SK-N-SH (cell line): ENCODE measurements at regions not wholly inside any gene's neighbourhood (a gene's known extent, or its start where the extent isn't known, plus 50 kb on each side); places are given as distances from the start of the nearest gene placed in this dataset.

ENCODE experiments used
- CTCF ChIA-PET: fragments of 300-600, 350-600 bp; formaldehyde crosslinking; extraction: SDS; loops from one replicate; lab custom pipeline; 2021; lab: Yijun Ruan, JAX
- POLR2A ChIA-PET: fragments of 350-600 bp; sonication (Branson Sonifier 250); formaldehyde crosslinking; extraction: SDS; loops from one replicate; lab custom pipeline; 2020; ENCODE audit warnings: antibody characterized with exemption, inconsistent platforms; lab: Yijun Ruan, JAX
- DNase-seq: peaks from one replicate; pipeline ENCODE4 v3.0.0; 2012
- H2AFZ ChIP-seq: fragments of 200-600 bp; sonication (generic); 2 replicates; pipeline ENCODE4 v1.8.1; 2016; ENCODE audit warnings: antibody characterized with exemption, mild to moderate bottlenecking, low read depth
- H3F3A ChIP-seq: fragments of 200-600 bp; sonication (generic); replicated peaks from 2 replicates; pipeline ENCODE3; 2016; ENCODE audit warnings: antibody characterized with exemption, mild to moderate bottlenecking; ENCODE audit not compliant: insufficient read depth
- H3K27ac ChIP-seq, 2 experiments: fragments of 200-500 bp in 1 of 2; fragments of 200-600 bp in 1 of 2; sonication (Bioruptor generic) in 1 of 2; sonication (generic), shearing (Covaris generic) in 1 of 2; 2 replicates each; pipeline versions ENCODE4 v1.5.1 to v1.6.1; 2014 to 2016; ENCODE audit warnings: low read depth in 2 of 2, inconsistent platforms in 1 of 2, low read length in 1 of 2, mild to moderate bottlenecking in 1 of 2, mixed read lengths in 1 of 2
- H3K27me3 ChIP-seq: fragments of 200-600 bp; sonication (generic), shearing (Covaris generic); 2 replicates; pipeline ENCODE4 v1.6.1; 2016; ENCODE audit warnings: mixed run types; ENCODE audit not compliant: insufficient read depth
- H3K36me3 ChIP-seq, 2 experiments: fragments of 200-500 bp in 1 of 2; fragments of 200-600 bp in 1 of 2; sonication (Bioruptor generic) in 1 of 2; sonication (generic) in 1 of 2; replicated peaks in 1 of 2; 2 replicates each; pipeline versions ENCODE3 to v1.5.1; 2014 to 2016; ENCODE audit warnings: low read length in 1 of 2, mild to moderate bottlenecking in 1 of 2; ENCODE audit not compliant: insufficient read depth in 2 of 2, control insufficient read depth in 1 of 2
- H3K4me1 ChIP-seq, 2 experiments: fragments of 200-500 bp in 1 of 2; fragments of 200-600 bp in 1 of 2; sonication (Bioruptor generic) in 1 of 2; sonication (generic), shearing (Covaris generic) in 1 of 2; 2 replicates each; pipeline versions ENCODE4 v1.5.1 to v1.6.1; 2014 to 2016; ENCODE audit warnings: low read depth in 1 of 2, low read length in 1 of 2, mixed run types in 1 of 2; ENCODE audit not compliant: insufficient read depth in 2 of 2, control insufficient read depth in 1 of 2
- H3K4me2 ChIP-seq: fragments of 200-600 bp; sonication (generic), shearing (Covaris generic); 2 replicates; pipeline ENCODE4 v1.6.1; 2017; ENCODE audit warnings: mixed run types
- H3K4me3 ChIP-seq, 2 experiments: fragments of 200-500 bp in 1 of 2; fragments of 200-600 bp in 1 of 2; sonication (Bioruptor generic) in 1 of 2; sonication (generic), shearing (Covaris generic) in 1 of 2; 2 replicates each; pipeline versions ENCODE4 v1.5.1 to v1.8.1; 2014 to 2016; ENCODE audit warnings: low read depth in 2 of 2, inconsistent platforms in 1 of 2, low read length in 1 of 2, mild to moderate bottlenecking in 1 of 2, mixed read lengths in 1 of 2, moderate library complexity in 1 of 2
- H3K79me2 ChIP-seq: fragments of 200-600 bp; sonication (generic); 2 replicates; pipeline ENCODE4 v1.8.1; 2017; ENCODE audit warnings: mild to moderate bottlenecking; ENCODE audit not compliant: insufficient read depth
- H3K9ac ChIP-seq: fragments of 200-600 bp; sonication (generic); 2 replicates; pipeline ENCODE4 v1.6.1; 2017; ENCODE audit warnings: mixed run types
- H3K9me2 ChIP-seq: fragments of 200-600 bp; sonication (generic); 2 replicates; pipeline ENCODE4 v1.6.1; 2017; ENCODE audit warnings: mixed run types
- H3K9me3 ChIP-seq: fragments of 200-600 bp; sonication (generic); 2 replicates; pipeline ENCODE4 v1.6.1; 2017; ENCODE audit warnings: mixed run types, mild to moderate bottlenecking, moderate library complexity
- H4K20me1 ChIP-seq: fragments of 200-600 bp; sonication (generic); 2 replicates; pipeline ENCODE4 v1.6.1; 2017; ENCODE audit warnings: mild to moderate bottlenecking, mixed run types; ENCODE audit not compliant: insufficient read depth
- CTCF ChIP-seq: fragments of 200-600 bp; sonication (generic); IDR thresholded peaks from 2 replicates; pipeline ENCODE4 v1.6.1; 2017; ENCODE audit warnings: antibody characterized with exemption, mild to moderate bottlenecking, moderate library complexity
- ELF1 ChIP-seq: IDR thresholded peaks from 2 replicates; pipeline ENCODE4 v1.4.0; 2012
- EP300 ChIP-seq, 2 experiments: IDR thresholded peaks; 2 replicates each; pipeline versions ENCODE4 v1.4.0 to v1.6.1; 2012; ENCODE audit warnings: borderline replicate concordance in 1 of 2, low read depth in 1 of 2, low read length in 1 of 2
- FOXJ3 ChIP-seq: sonication (generic); formaldehyde crosslinking; IDR thresholded peaks from 2 replicates; pipeline ENCODE4 v1.5.1; 2020; ENCODE audit warnings: mild to moderate bottlenecking, missing genetic modification reagents
- FOXM1 ChIP-seq: IDR thresholded peaks from 2 replicates; pipeline ENCODE4 v1.4.0; 2012; ENCODE audit warnings: low read depth, mild to moderate bottlenecking
- IRF3 ChIP-seq: fragments of 150-350 bp; IDR thresholded peaks from 2 replicates; pipeline ENCODE4 v1.6.1; 2016; ENCODE audit warnings: mild to moderate bottlenecking, low read depth, low read length
- JUND ChIP-seq: IDR thresholded peaks from 2 replicates; pipeline ENCODE4 v1.4.0; 2012
- MAX ChIP-seq: IDR thresholded peaks from 2 replicates; pipeline ENCODE4 v1.4.0; 2012; ENCODE audit warnings: low read depth
- NRF1 ChIP-seq: IDR thresholded peaks from 2 replicates; pipeline ENCODE4 v1.6.1; 2012; ENCODE audit warnings: low read depth, mild to moderate bottlenecking, low read length
- RCOR1 ChIP-seq: fragments of 150-350 bp; IDR thresholded peaks from 2 replicates; pipeline ENCODE4 v1.6.1; 2017; ENCODE audit warnings: antibody characterized with exemption, low read length
- RFX5 ChIP-seq: IDR thresholded peaks from 2 replicates; pipeline ENCODE4 v1.6.1; 2012; ENCODE audit warnings: mild to moderate bottlenecking, improper control_type of control experiment, low read length
- RXRA ChIP-seq: IDR thresholded peaks from 2 replicates; pipeline ENCODE4 v1.4.0; 2012; ENCODE audit warnings: low read depth, mild to moderate bottlenecking, borderline replicate concordance
- SIN3A ChIP-seq: IDR thresholded peaks from 2 replicates; pipeline ENCODE4 v1.6.1; 2012; ENCODE audit warnings: low read depth, mild to moderate bottlenecking, low read length, moderate library complexity, borderline replicate concordance
- TAF1 ChIP-seq: IDR thresholded peaks from 2 replicates; pipeline ENCODE4 v1.6.1; 2012; ENCODE audit warnings: low read depth, mild to moderate bottlenecking, low read length, moderate library complexity, borderline replicate concordance
- WGBS: methylation state at CpG from one replicate; pipeline ENCODE4 v1.1.6; 2017; ENCODE audit warnings: low lambda C conversion rate; 5-methylcytosine and 5-hydroxymethylcytosine counted together
- TF ChIP-seq, protein P1 (sequence below): IDR thresholded peaks from 2 replicates; pipeline ENCODE4 v1.4.0; 2012; ENCODE audit warnings: low read depth, borderline replicate concordance
- TF ChIP-seq, protein P2 (sequence below): IDR thresholded peaks from 2 replicates; pipeline ENCODE4 v1.6.1; 2012; ENCODE audit warnings: mild to moderate bottlenecking, low read depth, low read length, moderate library complexity

GRCh38 chr14:96690713-96691383 is 106.3 kb upstream of the VRK1 start:
- Histone ChIP-seq H3K27ac (no peak overlapping the region), H3K9me2 (no peaks in the 10 kb centered on the region), H2AFZ (no peak overlapping the region), H3K9me3 (no peaks in the 10 kb centered on the region), H3K4me2 (no peak overlapping the region), H3K4me3 (no peak overlapping the region), H3K36me3 (no peaks in the 10 kb centered on the region), H3F3A (no peaks in the 10 kb centered on the region), H3K9ac (no peak overlapping the region), H4K20me1 (no peaks in the 10 kb centered on the region), H3K79me2 (no peaks in the 10 kb centered on the region), H3K27me3 (no peaks in the 10 kb centered on the region), H3K4me1 (no peaks in the 10 kb centered on the region)
- TF ChIP-seq, protein P1, sequence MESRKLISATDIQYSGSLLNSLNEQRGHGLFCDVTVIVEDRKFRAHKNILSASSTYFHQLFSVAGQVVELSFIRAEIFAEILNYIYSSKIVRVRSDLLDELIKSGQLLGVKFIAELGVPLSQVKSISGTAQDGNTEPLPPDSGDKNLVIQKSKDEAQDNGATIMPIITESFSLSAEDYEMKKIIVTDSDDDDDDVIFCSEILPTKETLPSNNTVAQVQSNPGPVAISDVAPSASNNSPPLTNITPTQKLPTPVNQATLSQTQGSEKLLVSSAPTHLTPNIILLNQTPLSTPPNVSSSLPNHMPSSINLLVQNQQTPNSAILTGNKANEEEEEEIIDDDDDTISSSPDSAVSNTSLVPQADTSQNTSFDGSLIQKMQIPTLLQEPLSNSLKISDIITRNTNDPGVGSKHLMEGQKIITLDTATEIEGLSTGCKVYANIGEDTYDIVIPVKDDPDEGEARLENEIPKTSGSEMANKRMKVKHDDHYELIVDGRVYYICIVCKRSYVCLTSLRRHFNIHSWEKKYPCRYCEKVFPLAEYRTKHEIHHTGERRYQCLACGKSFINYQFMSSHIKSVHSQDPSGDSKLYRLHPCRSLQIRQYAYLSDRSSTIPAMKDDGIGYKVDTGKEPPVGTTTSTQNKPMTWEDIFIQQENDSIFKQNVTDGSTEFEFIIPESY, result no peak
- TF ChIP-seq EP300 (IDR thresholded peaks at IDR 0.05; ENCODE audit: borderline replicate concordance in 1 of 2, low read depth in 1 of 2, low read length in 1 of 2) (no peak), CTCF (no peak), TAF1 (no peak), IRF3 (no peak), SIN3A (no peak), RFX5 (no peak), ELF1 (no peak), FOXM1 (no peak), JUND (no peak), RXRA (no peak), FOXJ3 (CRISPR knock-in tag) (no peak), MAX (no peak), NRF1 (no peak), RCOR1 (no peak)
- TF ChIP-seq, protein P2, sequence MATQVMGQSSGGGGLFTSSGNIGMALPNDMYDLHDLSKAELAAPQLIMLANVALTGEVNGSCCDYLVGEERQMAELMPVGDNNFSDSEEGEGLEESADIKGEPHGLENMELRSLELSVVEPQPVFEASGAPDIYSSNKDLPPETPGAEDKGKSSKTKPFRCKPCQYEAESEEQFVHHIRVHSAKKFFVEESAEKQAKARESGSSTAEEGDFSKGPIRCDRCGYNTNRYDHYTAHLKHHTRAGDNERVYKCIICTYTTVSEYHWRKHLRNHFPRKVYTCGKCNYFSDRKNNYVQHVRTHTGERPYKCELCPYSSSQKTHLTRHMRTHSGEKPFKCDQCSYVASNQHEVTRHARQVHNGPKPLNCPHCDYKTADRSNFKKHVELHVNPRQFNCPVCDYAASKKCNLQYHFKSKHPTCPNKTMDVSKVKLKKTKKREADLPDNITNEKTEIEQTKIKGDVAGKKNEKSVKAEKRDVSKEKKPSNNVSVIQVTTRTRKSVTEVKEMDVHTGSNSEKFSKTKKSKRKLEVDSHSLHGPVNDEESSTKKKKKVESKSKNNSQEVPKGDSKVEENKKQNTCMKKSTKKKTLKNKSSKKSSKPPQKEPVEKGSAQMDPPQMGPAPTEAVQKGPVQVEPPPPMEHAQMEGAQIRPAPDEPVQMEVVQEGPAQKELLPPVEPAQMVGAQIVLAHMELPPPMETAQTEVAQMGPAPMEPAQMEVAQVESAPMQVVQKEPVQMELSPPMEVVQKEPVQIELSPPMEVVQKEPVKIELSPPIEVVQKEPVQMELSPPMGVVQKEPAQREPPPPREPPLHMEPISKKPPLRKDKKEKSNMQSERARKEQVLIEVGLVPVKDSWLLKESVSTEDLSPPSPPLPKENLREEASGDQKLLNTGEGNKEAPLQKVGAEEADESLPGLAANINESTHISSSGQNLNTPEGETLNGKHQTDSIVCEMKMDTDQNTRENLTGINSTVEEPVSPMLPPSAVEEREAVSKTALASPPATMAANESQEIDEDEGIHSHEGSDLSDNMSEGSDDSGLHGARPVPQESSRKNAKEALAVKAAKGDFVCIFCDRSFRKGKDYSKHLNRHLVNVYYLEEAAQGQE, result no peak
- CTCF ChIA-PET, result interaction anchor here (0.9 to 1.8 kb wide), 2 partner anchors 31 to 51 kb away, joined by 3 to 4 read pairs; no protein-coding TSS in a partner anchor
- POLR2A ChIA-PET, result no interaction called here
- no peak for DNase-seq
- 11% methylated on average over 4 of the region's 4 CpGs for WGBS
